Neural progenitor cell (in vitro differentiated cells): ENCODE measurements at regions not wholly inside any gene's neighbourhood (a gene's known extent, or its start where the extent isn't known, plus 50 kb on each side); places are given as distances from the start of the nearest gene placed in this dataset.

Experiments
- DNase-seq: peaks from one replicate; pipeline ENCODE4 v3.0.0-alpha.2; 2016; ENCODE audit warnings: low spot score
- H2AFZ ChIP-seq: fragments of 200-600 bp; sonication (generic); replicated peaks from 2 replicates; pipeline ENCODE4 v1.6.1; 2016; ENCODE audit warnings: antibody characterized with exemption
- H3F3A ChIP-seq: fragments of 200-600 bp; sonication (generic); 2 replicates; pipeline ENCODE4 v1.6.1; 2016; ENCODE audit warnings: antibody characterized with exemption, low read depth
- H3K27ac ChIP-seq: fragments of 200-600 bp; sonication (generic); 2 replicates; pipeline ENCODE4 v1.5.1; 2016; ENCODE audit warnings: mild to moderate bottlenecking
- H3K27me3 ChIP-seq: fragments of 200-600 bp; sonication (generic); 2 replicates; pipeline ENCODE4 v1.6.1; 2016; ENCODE audit warnings: mild to moderate bottlenecking, moderate library complexity
- H3K36me3 ChIP-seq: fragments of 200-600 bp; sonication (generic); 2 replicates; pipeline ENCODE4 v1.5.1; 2016
- H3K4me1 ChIP-seq: fragments of 200-600 bp; sonication (generic); 2 replicates; pipeline ENCODE4 v1.6.1; 2016; ENCODE audit warnings: mixed run types
- H3K4me2 ChIP-seq: fragments of 200-600 bp; sonication (generic); 2 replicates; pipeline ENCODE4 v1.6.1; 2016
- H3K4me3 ChIP-seq: fragments of 200-600 bp; sonication (generic); 2 replicates; pipeline ENCODE4 v1.5.1; 2016
- H3K79me2 ChIP-seq: fragments of 200-600 bp; sonication (generic); 2 replicates; pipeline ENCODE4 v1.6.1; 2016; ENCODE audit warnings: low read depth
- H3K9ac ChIP-seq: fragments of 200-600 bp; sonication (generic); 2 replicates; pipeline ENCODE4 v1.6.1; 2016
- H3K9me3 ChIP-seq: fragments of 200-600 bp; sonication (generic); 2 replicates; pipeline ENCODE4 v1.5.1; 2016; ENCODE audit warnings: low read depth
- H4K20me1 ChIP-seq: fragments of 200-600 bp; sonication (generic); 2 replicates; pipeline ENCODE4 v1.6.1; 2016; ENCODE audit warnings: low read depth
- H3K27ac Mint-ChIP-seq: 3 replicates; pipeline ENCODE4 v1.8.0; 2021; ENCODE audit warnings: mixed read lengths
- H3K27me3 Mint-ChIP-seq: 2 replicates; pipeline ENCODE4 v1.8.0; 2022; ENCODE audit warnings: low read depth, mild to moderate bottlenecking, inconsistent platforms, moderate library complexity, mixed read lengths; ENCODE audit not compliant: insufficient read depth
- H3K36me3 Mint-ChIP-seq: 3 replicates; pipeline ENCODE4 v1.8.0; 2021; ENCODE audit warnings: mixed read lengths
- H3K4me1 Mint-ChIP-seq: 3 replicates; pipeline ENCODE4 v1.8.0; 2021; ENCODE audit warnings: mixed read lengths
- H3K4me3 Mint-ChIP-seq: 3 replicates; pipeline ENCODE4 v1.8.0; 2021; ENCODE audit warnings: mild to moderate bottlenecking, moderate library complexity, mixed read lengths
- H3K9me3 Mint-ChIP-seq: 3 replicates; pipeline ENCODE4 v1.8.0; 2020; ENCODE audit warnings: mixed read lengths
- EZH2 ChIP-seq: fragments of 200-600 bp; sonication (generic); IDR thresholded peaks from 2 replicates; pipeline ENCODE4 v1.6.1; 2017; ENCODE audit warnings: antibody characterized with exemption, mild to moderate bottlenecking, moderate library complexity
- EZH2phosphoT487 ChIP-seq: fragments of 200-600 bp; sonication (generic); IDR thresholded peaks from 2 replicates; pipeline ENCODE4 v1.6.1; 2017; ENCODE audit warnings: antibody characterized with exemption
- TF ChIP-seq, protein P1 (sequence below): fragments of 200-600 bp; sonication (generic); IDR thresholded peaks from 2 replicates; pipeline ENCODE4 v1.5.1; 2017; ENCODE audit warnings: antibody characterized with exemption, mild to moderate bottlenecking

GRCh38 chr5:119895066-119895465 is 265.7 kb downstream of the FAM170A start:
- H3K4me3 Mint-ChIP-seq = no peak overlapping the region
- no peak overlapping the region for H2AFZ ChIP-seq
- no peaks in the 10 kb centered on the region for H3K27me3 Mint-ChIP-seq
- no peaks in the 10 kb centered on the region for H3K79me2 ChIP-seq
- no peaks in the 10 kb centered on the region for H3K36me3 ChIP-seq
- peaks cover 14% of the 10 kb centered on the region for H3K4me1 ChIP-seq
- H3K36me3 Mint-ChIP-seq = no peaks in the 10 kb centered on the region
- H3F3A ChIP-seq = peaks cover 15% of the 10 kb centered on the region
- H3K9me3 Mint-ChIP-seq = no peaks in the 10 kb centered on the region
- no peaks in the 10 kb centered on the region for H3K27me3 ChIP-seq
- H3K27ac Mint-ChIP-seq = no peak overlapping the region
- H3K27ac ChIP-seq = no peak overlapping the region
- H3K9ac ChIP-seq = no peak overlapping the region
- DNase-seq = no peak
- no peak overlapping the region for H3K4me3 ChIP-seq
- no peaks in the 10 kb centered on the region for H3K9me3 ChIP-seq
- no peak overlapping the region for H3K4me2 ChIP-seq
- no peak for TF ChIP-seq EZH2phosphoT487
- TF ChIP-seq, protein P1, sequence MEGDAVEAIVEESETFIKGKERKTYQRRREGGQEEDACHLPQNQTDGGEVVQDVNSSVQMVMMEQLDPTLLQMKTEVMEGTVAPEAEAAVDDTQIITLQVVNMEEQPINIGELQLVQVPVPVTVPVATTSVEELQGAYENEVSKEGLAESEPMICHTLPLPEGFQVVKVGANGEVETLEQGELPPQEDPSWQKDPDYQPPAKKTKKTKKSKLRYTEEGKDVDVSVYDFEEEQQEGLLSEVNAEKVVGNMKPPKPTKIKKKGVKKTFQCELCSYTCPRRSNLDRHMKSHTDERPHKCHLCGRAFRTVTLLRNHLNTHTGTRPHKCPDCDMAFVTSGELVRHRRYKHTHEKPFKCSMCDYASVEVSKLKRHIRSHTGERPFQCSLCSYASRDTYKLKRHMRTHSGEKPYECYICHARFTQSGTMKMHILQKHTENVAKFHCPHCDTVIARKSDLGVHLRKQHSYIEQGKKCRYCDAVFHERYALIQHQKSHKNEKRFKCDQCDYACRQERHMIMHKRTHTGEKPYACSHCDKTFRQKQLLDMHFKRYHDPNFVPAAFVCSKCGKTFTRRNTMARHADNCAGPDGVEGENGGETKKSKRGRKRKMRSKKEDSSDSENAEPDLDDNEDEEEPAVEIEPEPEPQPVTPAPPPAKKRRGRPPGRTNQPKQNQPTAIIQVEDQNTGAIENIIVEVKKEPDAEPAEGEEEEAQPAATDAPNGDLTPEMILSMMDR = no peak
- no peak for TF ChIP-seq EZH2
- peaks cover 14% of the 10 kb centered on the region for H3K4me1 Mint-ChIP-seq
- H4K20me1 ChIP-seq = no peaks in the 10 kb centered on the region

GRCh38 chr5:119896826-119897536 is 267.6 kb downstream of the FAM170A start:
- H4K20me1 ChIP-seq = no peaks in the 10 kb centered on the region
- H3K4me1 ChIP-seq = peaks cover 14% of the 10 kb centered on the region
- no peak overlapping the region for H3K4me3 Mint-ChIP-seq
- no peak overlapping the region for H2AFZ ChIP-seq
- H3K27me3 ChIP-seq = no peaks in the 10 kb centered on the region
- H3K4me2 ChIP-seq = peak overlapping the region; percentile 4
- no peak overlapping the region for H3K4me3 ChIP-seq
- no peaks in the 10 kb centered on the region for H3K36me3 ChIP-seq
- peaks cover 14% of the 10 kb centered on the region for H3K4me1 Mint-ChIP-seq
- H3F3A ChIP-seq = peaks cover 15% of the 10 kb centered on the region
- no peaks in the 10 kb centered on the region for H3K79me2 ChIP-seq
- TF ChIP-seq EZH2 = no peak
- no peak for TF ChIP-seq EZH2phosphoT487
- TF ChIP-seq, protein P1 = no peak
- DNase-seq = peak; percentile 44
- no peak overlapping the region for H3K27ac ChIP-seq
- H3K9ac ChIP-seq = no peak overlapping the region
- H3K27ac Mint-ChIP-seq = no peak overlapping the region
- H3K9me3 ChIP-seq = no peaks in the 10 kb centered on the region
- H3K27me3 Mint-ChIP-seq = no peaks in the 10 kb centered on the region
- H3K36me3 Mint-ChIP-seq = no peaks in the 10 kb centered on the region
- no peaks in the 10 kb centered on the region for H3K9me3 Mint-ChIP-seq

DNA sequence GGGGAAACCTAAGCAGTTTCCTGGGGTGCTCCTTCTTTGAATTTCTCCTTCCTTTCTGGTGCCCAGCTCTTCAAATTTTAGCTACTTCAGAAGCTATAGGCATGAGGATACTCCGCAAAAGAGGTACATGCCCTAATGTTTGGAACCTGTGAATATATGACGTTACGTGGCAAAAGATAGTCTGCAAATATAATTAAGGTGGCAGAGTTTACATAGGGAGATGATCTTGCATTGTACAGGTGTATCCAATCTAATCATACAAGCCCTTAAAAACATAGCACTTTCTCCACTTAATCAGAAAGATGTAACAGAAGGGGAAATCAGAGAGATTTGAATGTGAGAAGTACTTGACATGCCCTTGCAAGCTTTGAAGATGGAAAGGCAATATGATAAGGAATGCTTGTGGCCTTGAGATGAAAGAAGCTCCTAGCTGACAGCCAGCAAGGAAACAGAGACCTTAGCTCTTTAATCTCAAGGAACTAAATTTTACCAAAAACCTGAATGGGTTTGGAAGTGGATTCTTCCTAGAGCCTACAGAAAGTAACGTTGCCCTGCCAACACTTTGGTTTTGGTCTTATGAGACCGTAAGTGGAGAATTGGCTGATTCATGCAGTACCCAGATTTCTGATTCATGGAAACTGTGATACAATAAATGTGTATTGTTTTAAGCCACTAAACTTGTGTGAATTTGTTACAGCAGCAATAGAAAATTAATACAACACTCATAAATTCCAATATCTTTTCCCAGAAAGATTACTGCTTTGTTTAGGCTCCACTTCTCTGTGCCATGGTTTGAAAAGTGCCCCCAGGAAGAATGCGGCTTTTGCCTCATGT is 268.4 kb downstream of the FAM170A start:
- Histone ChIP-seq H3K4me3 (no peak overlapping the region), H3K9me3 (no peaks in the 10 kb centered on the region), H3F3A (peaks cover 15% of the 10 kb centered on the region), H3K4me2 (peak overlapping the region; percentile 4), H3K27ac (no peak overlapping the region), H3K36me3 (no peaks in the 10 kb centered on the region), H3K9ac (no peak overlapping the region), H2AFZ (no peak overlapping the region), H3K79me2 (no peaks in the 10 kb centered on the region), H3K27me3 (no peaks in the 10 kb centered on the region), H3K4me1 (peaks cover 14% of the 10 kb centered on the region), H4K20me1 (no peaks in the 10 kb centered on the region)
- Mint-ChIP-seq H3K27me3 (no peaks in the 10 kb centered on the region), H3K9me3 (no peaks in the 10 kb centered on the region), H3K27ac (no peak overlapping the region), H3K36me3 (no peaks in the 10 kb centered on the region), H3K4me1 (peaks cover 14% of the 10 kb centered on the region), H3K4me3 (no peak overlapping the region)
- DNase-seq = no peak
- TF ChIP-seq EZH2 = no peak
- TF ChIP-seq, protein P1 = no peak
- TF ChIP-seq EZH2phosphoT487 = no peak
